Ishikawa (cell line): ENCODE measurements at regions not wholly inside any gene's neighbourhood (a gene's known extent, or its start where the extent isn't known, plus 50 kb on each side); places are given as distances from the start of the nearest gene placed in this dataset.

ENCODE experiments used
- CEBPB ChIP-seq: IDR thresholded peaks from 2 replicates; pipeline ENCODE4 v1.6.1; 2012
- CREB1 ChIP-seq: IDR thresholded peaks from 2 replicates; pipeline ENCODE4 v1.6.1; 2012; ENCODE audit warnings: low read depth
- EGR1 ChIP-seq: IDR thresholded peaks from 2 replicates; pipeline ENCODE4 v1.6.1; 2012
- EP300 ChIP-seq: IDR thresholded peaks from 2 replicates; pipeline ENCODE4 v1.6.1; 2012; ENCODE audit warnings: borderline replicate concordance
- REST ChIP-seq: IDR thresholded peaks from 2 replicates; pipeline ENCODE4 v1.6.1; 2012; ENCODE audit warnings: low read depth, mild to moderate bottlenecking
- TAF1 ChIP-seq: IDR thresholded peaks from 2 replicates; pipeline ENCODE4 v1.6.1; 2012; ENCODE audit warnings: low read depth, mild to moderate bottlenecking
- TCF12 ChIP-seq: IDR thresholded peaks from 2 replicates; pipeline ENCODE4 v1.6.1; 2012; ENCODE audit warnings: low read depth
- YY1 ChIP-seq: IDR thresholded peaks from 2 replicates; pipeline ENCODE4 v1.6.1; 2012; ENCODE audit warnings: low read depth

GRCh38 chr4:162727766-162728165 is 438.9 kb downstream of the NAF1 start:
- TF ChIP-seq CEBPB = no peak
- TF ChIP-seq TCF12 = no peak
- no peak for TF ChIP-seq TAF1
- no peak for TF ChIP-seq EP300
- no peak for TF ChIP-seq EGR1
- no peak for TF ChIP-seq YY1
- TF ChIP-seq REST = no peak
- TF ChIP-seq CREB1 = no peak
